CD4-positive, alpha-beta T cell (primary cell): ENCODE measurements at regions not wholly inside any gene's neighbourhood (a gene's known extent, or its start where the extent isn't known, plus 50 kb on each side); places are given as distances from the start of the nearest gene placed in this dataset.

ENCODE experiments used
- ATAC-seq: fragments of 200-7000 bp; cut with Tn5 transposase; one replicate; pipeline ENCODE4 v1.10.0; 2022; ENCODE audit warnings: mild to moderate bottlenecking; ENCODE audit not compliant: poor library complexity
- CTCF ChIA-PET: fragments of 350-600 bp; sonication (Branson Sonifier 250); formaldehyde crosslinking; loops from one replicate; lab custom pipeline; 2021; ENCODE audit warnings: antibody characterized with exemption, inconsistent platforms; lab: Charles Lee
- POLR2A ChIA-PET: fragments of 350-600 bp; sonication (Branson Sonifier 250); formaldehyde crosslinking; loops from one replicate; lab custom pipeline; 2021; ENCODE audit warnings: antibody characterized with exemption, inconsistent platforms; lab: Charles Lee
- DNase-seq, 14 experiments: peaks; one replicate each; pipeline ENCODE4 v3.0.0-alpha.2; 2013 to 2020; ENCODE audit warnings: mixed read lengths in 2 of 14
- H3K27ac ChIP-seq, 2 donors: one replicate each; pipeline versions ENCODE4 v1.5.1 to v1.7.0; 2013; ENCODE audit warnings: low read length in 2 of 2, low read depth in 1 of 2, mild to moderate bottlenecking in 1 of 2
- H3K27me3 ChIP-seq, 2 experiments: 1 replicate in 1 of 2; 2 replicates in 1 of 2; pipeline versions ENCODE4 v1.6.1 to v1.7.0; 2013; ENCODE audit warnings: low read length in 2 of 2, control low read depth in 1 of 2, mild to moderate bottlenecking in 1 of 2, moderate library complexity in 1 of 2; ENCODE audit not compliant: insufficient read depth in 2 of 2, control insufficient read depth in 1 of 2
- H3K36me3 ChIP-seq: one replicate; pipeline ENCODE4 v1.6.1; 2013; ENCODE audit warnings: low read length, control low read depth; ENCODE audit not compliant: insufficient read depth
- H3K4me1 ChIP-seq: one replicate; pipeline ENCODE4 v1.6.1; 2013; ENCODE audit warnings: low read length, control low read depth; ENCODE audit not compliant: insufficient read depth
- H3K4me3 ChIP-seq: one replicate; pipeline ENCODE4 v1.5.1; 2013; ENCODE audit warnings: mild to moderate bottlenecking, low read length, moderate library complexity
- H3K9me3 ChIP-seq, 2 experiments: 1 replicate in 1 of 2; 2 replicates in 1 of 2; pipeline versions ENCODE4 v1.6.1 to v1.7.0; 2013; ENCODE audit warnings: low read length in 2 of 2, mild to moderate bottlenecking in 2 of 2, control low read depth in 1 of 2, moderate library complexity in 1 of 2; ENCODE audit not compliant: control insufficient read depth in 1 of 2, insufficient read depth in 1 of 2
- H3K27ac Mint-ChIP-seq: one replicate; pipeline ENCODE4 v1.8.0; 2020; ENCODE audit warnings: mixed read lengths
- H3K27me3 Mint-ChIP-seq: one replicate; pipeline ENCODE4 v1.8.0; 2021; ENCODE audit warnings: mixed read lengths
- H3K36me3 Mint-ChIP-seq: one replicate; pipeline ENCODE4 v1.8.0; 2021; ENCODE audit warnings: low read depth, mixed read lengths
- H3K4me1 Mint-ChIP-seq: one replicate; pipeline ENCODE4 v1.8.0; 2021; ENCODE audit warnings: low read depth, mixed read lengths
- H3K4me3 Mint-ChIP-seq: one replicate; pipeline ENCODE4 v1.8.0; 2020; ENCODE audit warnings: mild to moderate bottlenecking, mixed read lengths
- H3K9me3 Mint-ChIP-seq: one replicate; pipeline ENCODE4 v1.8.0; 2020; ENCODE audit warnings: mixed read lengths
- CTCF ChIP-seq: fragments of 200-600 bp; IDR thresholded peaks from one replicate; pipeline ENCODE4 v1.8.0; 2022; ENCODE audit warnings: antibody characterized with exemption, mild to moderate bottlenecking
- intact Hi-C, 2 experiments: fragments of 100-400 bp; cut with DNase I in 1 of 2; cut with micrococcal nuclease in 1 of 2; formaldehyde crosslinking; loops; one replicate each; pipeline versions ENCODE4 v1.15.1 to v1.9.0; 2023 to 2025; cut with DNase I, micrococcal nuclease

- Mint-ChIP-seq H3K4me1 (peaks cover 39% of the 10 kb centered on the region), H3K36me3 (peaks cover 5% of the 10 kb centered on the region), H3K27me3 (peaks cover 38% of the 10 kb centered on the region), H3K9me3 (no peaks in the 10 kb centered on the region), H3K4me3 (peak overlapping the region; percentile 87), H3K27ac (peak overlapping the region; percentile 80)
- DNase-seq (peak in 3 of 14 experiments; percentile 27 to 47 (median 45)), ATAC-seq (peak; percentile 75)
- ChIA-PET POLR2A (interaction anchor here (0.6 to 5.5 kb wide), 8 partner anchors 16 to 1782 kb away, joined by 3 to 53 read pairs (median 3); partner anchors contain the start of gene SOX4), CTCF (interaction anchor here (2.0 kb wide), 1 partner anchor 10 kb away, joined by 7 read pairs; no protein-coding TSS in a partner anchor)
- Histone ChIP-seq H3K4me3 (no peak overlapping the region), H3K27me3 (peaks cover 8 to 21% of the 10 kb centered on the region in 2 experiments), H3K27ac (no peak overlapping the region), H3K36me3 (no peaks in the 10 kb centered on the region), H3K9me3 (peaks cover 0 to 4% of the 10 kb centered on the region in 2 experiments), H3K4me1 (no peaks in the 10 kb centered on the region)
- intact Hi-C loops: loop anchor here in 1 of 2 experiments (2.0 to 10.0 kb wide), 5 partner anchors 85 to 553 kb away; no protein-coding TSS in a partner anchor
- no peak for TF ChIP-seq CTCF
Observed at GRCh38 chr6:22147921-22148776, 148.7 kb downstream of the PRL start.

GRCh38 chr6:22149096-22149495, 147.7 kb downstream of the PRL start:
- DNase-seq (no peak), ATAC-seq (no peak)
- peaks cover 8 to 21% of the 10 kb centered on the region in 2 experiments for H3K27me3 ChIP-seq
- no peaks in the 10 kb centered on the region for H3K36me3 ChIP-seq
- POLR2A ChIA-PET: interaction anchor here (1.1 to 5.5 kb wide), 2 partner anchors 17 to 553 kb away, joined by 3 to 53 read pairs; partner anchors contain the start of gene SOX4
- no peaks in the 10 kb centered on the region for H3K4me1 ChIP-seq
- Mint-ChIP-seq H3K27me3 (peaks cover 38% of the 10 kb centered on the region), H3K9me3 (no peaks in the 10 kb centered on the region), H3K27ac (peak overlapping the region; percentile 80), H3K36me3 (peaks cover 5% of the 10 kb centered on the region), H3K4me1 (peaks cover 32% of the 10 kb centered on the region), H3K4me3 (no peak overlapping the region)
- peaks cover 0 to 4% of the 10 kb centered on the region in 2 experiments for H3K9me3 ChIP-seq
- H3K27ac ChIP-seq: no peak overlapping the region
- TF ChIP-seq CTCF: no peak
- H3K4me3 ChIP-seq: no peak overlapping the region
- intact Hi-C loops: loop anchor here in 1 of 2 experiments (2.0 to 10.0 kb wide), 4 partner anchors 102 to 554 kb away; no protein-coding TSS in a partner anchor
- CTCF ChIA-PET: interaction anchor here (2.0 kb wide), 1 partner anchor 11 kb away, joined by 7 read pairs; no protein-coding TSS in a partner anchor

GRCh38 chr6:22149501-22150367, 147.1 kb downstream of the PRL start:
- Histone ChIP-seq H3K36me3 (no peaks in the 10 kb centered on the region), H3K9me3 (peaks cover 0 to 4% of the 10 kb centered on the region in 2 experiments), H3K4me1 (no peaks in the 10 kb centered on the region), H3K27ac (no peak overlapping the region), H3K4me3 (no peak overlapping the region), H3K27me3 (peaks cover 8 to 21% of the 10 kb centered on the region in 2 experiments)
- ChIA-PET CTCF (interaction anchor here (2.0 kb wide), 1 partner anchor 11 kb away, joined by 7 read pairs; no protein-coding TSS in a partner anchor), POLR2A (interaction anchor here (1.1 to 5.5 kb wide), 2 partner anchors 17 to 554 kb away, joined by 3 to 53 read pairs; partner anchors contain the start of gene SOX4)
- peaks cover 32% of the 10 kb centered on the region for H3K4me1 Mint-ChIP-seq
- ATAC-seq (no peak), DNase-seq (no peak)
- H3K9me3 Mint-ChIP-seq: no peaks in the 10 kb centered on the region
- H3K4me3 Mint-ChIP-seq: peak overlapping the region; percentile 14
- no peak for TF ChIP-seq CTCF
- peak overlapping the region; percentile 80 for H3K27ac Mint-ChIP-seq
- H3K27me3 Mint-ChIP-seq: peaks cover 33% of the 10 kb centered on the region
- intact Hi-C loops: loop anchor here in 1 of 2 experiments (2.0 to 10.0 kb wide), 4 partner anchors 102 to 555 kb away; no protein-coding TSS in a partner anchor
- peaks cover 5% of the 10 kb centered on the region for H3K36me3 Mint-ChIP-seq
